DMS53 treated with DMSO at 0.1 percent for 48 hours (cell line): ENCODE measurements at regions not wholly inside any gene's neighbourhood (a gene's known extent, or its start where the extent isn't known, plus 50 kb on each side); places are given as distances from the start of the nearest gene placed in this dataset.

Experiments
- DNase-seq: peaks from one replicate; lab custom pipeline; 2025; ENCODE audit not compliant: unreplicated experiment; lab: John Stamatoyannopoulos, UW

- DNase-seq, result no peak
Measured at GRCh38 chr4:90007494-90008167, 113.0 kb downstream of the MMRN1 start.

GRCh38 chr4:90012918-90013317, 114.3 kb upstream of the CCSER1 start:
- no peak for DNase-seq

- DNase-seq, result no peak
Measured at GRCh38 chr4:90024519-90024918, 102.7 kb upstream of the CCSER1 start.

GRCh38 chr4:90025248-90025647, 101.9 kb upstream of the CCSER1 start:
- DNase-seq, result peak; percentile 31

GRCh38 chr4:90027565-90027964, 99.6 kb upstream of the CCSER1 start:
- DNase-seq, result no peak

- no peak for DNase-seq
Measured at GRCh38 chr4:90028460-90028859, 98.7 kb upstream of the CCSER1 start.

- DNase-seq, result no peak
Measured at GRCh38 chr4:90030202-90030601, 97.0 kb upstream of the CCSER1 start.

GRCh38 chr4:90030953-90031352, 96.2 kb upstream of the CCSER1 start:
- DNase-seq, result no peak

- no peak for DNase-seq
Measured at GRCh38 chr4:90039122-90039521, 88.1 kb upstream of the CCSER1 start.

- no peak for DNase-seq
Measured at GRCh38 chr4:90051999-90052398, 75.2 kb upstream of the CCSER1 start.

GRCh38 chr4:90057091-90057490, 70.1 kb upstream of the CCSER1 start:
- no peak for DNase-seq

- no peak for DNase-seq
Measured at GRCh38 chr4:90060039-90060438, 67.2 kb upstream of the CCSER1 start.

GRCh38 chr4:90061881-90062280, 65.3 kb upstream of the CCSER1 start:
- DNase-seq, result peak; percentile 4

GRCh38 chr4:90064196-90064595, 63.0 kb upstream of the CCSER1 start:
- DNase-seq, result no peak

GRCh38 chr4:90069151-90069550, 58.0 kb upstream of the CCSER1 start:
- DNase-seq, result no peak

- no peak for DNase-seq
Measured at GRCh38 chr4:90071289-90072235, 55.6 kb upstream of the CCSER1 start.

GRCh38 chr4:90074322-90074886, 52.8 kb upstream of the CCSER1 start:
- DNase-seq, result no peak
